SK-N-SH treated with all-trans-retinoic acid at 6 μM for 48 hours (cell line): ENCODE measurements at regions not wholly inside any gene's neighbourhood (a gene's known extent, or its start where the extent isn't known, plus 50 kb on each side); places are given as distances from the start of the nearest gene placed in this dataset.

Experiments used
- ATAC-seq: fragments of 200-7000 bp; cut with Tn5 transposase; 3 replicates; pipeline ENCODE4 v1.9.1; 2020; ENCODE audit warnings: mild to moderate bottlenecking, moderate library complexity
- ARNTL ChIP-seq: fragments of 450-650 bp; formaldehyde crosslinking; IDR thresholded peaks from 2 replicates; pipeline ENCODE4 v1.5.0; 2020; ENCODE audit warnings: low read depth, mild to moderate bottlenecking, moderate library complexity, borderline replicate concordance
- BACH2 ChIP-seq: fragments of 250-450 bp; sonication (Bioruptor Pico); IDR thresholded peaks from 2 replicates; pipeline ENCODE4 v1.9.0; 2021; ENCODE audit warnings: mild to moderate bottlenecking, borderline replicate concordance
- ESRRG ChIP-seq: fragments of 250-450 bp; sonication (Bioruptor Pico); IDR thresholded peaks from 2 replicates; pipeline ENCODE4 v1.6.1; 2021; ENCODE audit warnings: mild to moderate bottlenecking
- GLIS3 ChIP-seq: fragments of 250-450 bp; sonication (Bioruptor Pico); IDR thresholded peaks from 2 replicates; pipeline ENCODE4 v1.5.0; 2020; ENCODE audit warnings: mild to moderate bottlenecking, moderate library complexity
- ISL1 ChIP-seq: fragments of 250-450 bp; sonication (Bioruptor Pico); IDR thresholded peaks from 2 replicates; pipeline ENCODE4 v2.1.2; 2022; ENCODE audit warnings: mild to moderate bottlenecking, moderate library complexity
- OSR1 ChIP-seq: fragments of 250-450 bp; sonication (Bioruptor Pico); IDR thresholded peaks from 2 replicates; pipeline ENCODE4 v1.8.0; 2022; ENCODE audit warnings: moderate library complexity, mild to moderate bottlenecking, inconsistent platforms
- PPARA ChIP-seq: fragments of 250-450 bp; sonication (Bioruptor Pico); IDR thresholded peaks from 2 replicates; pipeline ENCODE4 v1.5.0; 2020; ENCODE audit warnings: mild to moderate bottlenecking, borderline replicate concordance
- RARB ChIP-seq: fragments of 250-450 bp; sonication (Bioruptor Pico); IDR thresholded peaks from 2 replicates; pipeline ENCODE4 v1.8.0; 2021; ENCODE audit warnings: mild to moderate bottlenecking, moderate library complexity
- SNAI2 ChIP-seq: fragments of 250-450 bp; sonication (Bioruptor Pico); IDR thresholded peaks from 2 replicates; pipeline ENCODE4 v1.5.0; 2020; ENCODE audit warnings: mild to moderate bottlenecking, moderate library complexity
- TCF4 ChIP-seq: fragments of 250-450 bp; sonication (Bioruptor Pico); IDR thresholded peaks from 2 replicates; pipeline ENCODE4 v1.8.0; 2021; ENCODE audit warnings: mild to moderate bottlenecking, moderate library complexity, borderline replicate concordance
- ZC3H10 ChIP-seq: fragments of 250-450 bp; sonication (Bioruptor Pico); IDR thresholded peaks from 2 replicates; pipeline ENCODE4 v1.5.1; 2021; ENCODE audit warnings: mild to moderate bottlenecking, moderate library complexity
- ZFP3 ChIP-seq: fragments of 250-450 bp; sonication (Bioruptor Pico); IDR thresholded peaks from 2 replicates; pipeline ENCODE4 v1.5.0; 2020; ENCODE audit warnings: mild to moderate bottlenecking, moderate library complexity
- ZFP30 ChIP-seq: fragments of 450-650 bp; formaldehyde crosslinking; IDR thresholded peaks from 2 replicates; pipeline ENCODE4 v1.5.0; 2022; ENCODE audit warnings: mild to moderate bottlenecking, moderate library complexity
- ZNF565 ChIP-seq: fragments of 450-650 bp; formaldehyde crosslinking; conservative IDR thresholded peaks from 2 replicates; pipeline ENCODE4 v1.5.0; 2020; ENCODE audit warnings: low read depth, mild to moderate bottlenecking, moderate library complexity
- ZNF70 ChIP-seq: fragments of 450-650 bp; formaldehyde crosslinking; IDR thresholded peaks from 2 replicates; pipeline ENCODE4 v1.5.0; 2020; ENCODE audit warnings: mild to moderate bottlenecking, moderate library complexity
- ZNF8 ChIP-seq: fragments of 450-650 bp; formaldehyde crosslinking; IDR thresholded peaks from 2 replicates; pipeline ENCODE4 v1.5.0; 2020; ENCODE audit warnings: mild to moderate bottlenecking, moderate library complexity
- TF ChIP-seq, protein P1 (sequence below): fragments of 250-450 bp; sonication (Bioruptor Pico); IDR thresholded peaks from 2 replicates; pipeline ENCODE4 v1.5.1; 2021; ENCODE audit warnings: mild to moderate bottlenecking, moderate library complexity
- TF ChIP-seq, protein P2 (sequence below): fragments of 250-450 bp; sonication (Bioruptor Pico); IDR thresholded peaks from 2 replicates; pipeline ENCODE4 v1.5.0; 2020; ENCODE audit warnings: mild to moderate bottlenecking, moderate library complexity
- TF ChIP-seq, protein P3 (sequence below): fragments of 250-450 bp; sonication (Bioruptor Pico); IDR thresholded peaks from 2 replicates; pipeline ENCODE4 v1.8.0; 2020; ENCODE audit warnings: mild to moderate bottlenecking, moderate library complexity, borderline replicate concordance
- TF ChIP-seq, protein P4 (sequence below): fragments of 250-450 bp; sonication (Bioruptor Pico); IDR thresholded peaks from 2 replicates; pipeline ENCODE4 v1.5.1; 2020; ENCODE audit warnings: low read depth, mild to moderate bottlenecking, moderate library complexity

DNA sequence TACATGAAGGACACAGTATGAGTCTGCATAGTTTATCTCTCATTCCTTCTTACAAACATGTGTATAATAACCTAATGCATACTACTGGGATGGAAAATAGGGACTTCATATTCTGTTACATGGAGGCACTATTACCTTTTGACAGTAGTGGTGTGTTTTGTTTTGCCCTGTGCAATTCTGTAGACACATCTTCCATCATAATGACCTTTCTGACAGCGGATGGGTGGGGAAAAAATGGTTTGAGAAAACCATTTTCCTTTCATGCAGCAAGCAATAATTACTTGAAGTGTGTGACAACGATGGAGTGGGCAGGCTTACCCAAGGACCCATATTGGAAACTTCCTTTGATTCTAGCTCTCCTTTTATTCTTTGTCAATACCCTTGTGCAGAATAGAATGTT lies 153.6 kb upstream of the ONECUT1 start (continued):
- TF ChIP-seq, protein P1, sequence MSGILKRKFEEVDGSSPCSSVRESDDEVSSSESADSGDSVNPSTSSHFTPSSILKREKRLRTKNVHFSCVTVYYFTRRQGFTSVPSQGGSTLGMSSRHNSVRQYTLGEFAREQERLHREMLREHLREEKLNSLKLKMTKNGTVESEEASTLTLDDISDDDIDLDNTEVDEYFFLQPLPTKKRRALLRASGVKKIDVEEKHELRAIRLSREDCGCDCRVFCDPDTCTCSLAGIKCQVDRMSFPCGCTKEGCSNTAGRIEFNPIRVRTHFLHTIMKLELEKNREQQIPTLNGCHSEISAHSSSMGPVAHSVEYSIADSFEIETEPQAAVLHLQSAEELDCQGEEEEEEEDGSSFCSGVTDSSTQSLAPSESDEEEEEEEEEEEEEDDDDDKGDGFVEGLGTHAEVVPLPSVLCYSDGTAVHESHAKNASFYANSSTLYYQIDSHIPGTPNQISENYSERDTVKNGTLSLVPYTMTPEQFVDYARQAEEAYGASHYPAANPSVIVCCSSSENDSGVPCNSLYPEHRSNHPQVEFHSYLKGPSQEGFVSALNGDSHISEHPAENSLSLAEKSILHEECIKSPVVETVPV (CRISPR knock-in tag): no peak
- no peak for TF ChIP-seq ESRRG (CRISPR knock-in tag)
- TF ChIP-seq ZNF70 (CRISPR knock-in tag): no peak
- TF ChIP-seq ISL1: no peak
- TF ChIP-seq ZC3H10 (CRISPR knock-in tag): no peak
- TF ChIP-seq PPARA: no peak

DNA sequence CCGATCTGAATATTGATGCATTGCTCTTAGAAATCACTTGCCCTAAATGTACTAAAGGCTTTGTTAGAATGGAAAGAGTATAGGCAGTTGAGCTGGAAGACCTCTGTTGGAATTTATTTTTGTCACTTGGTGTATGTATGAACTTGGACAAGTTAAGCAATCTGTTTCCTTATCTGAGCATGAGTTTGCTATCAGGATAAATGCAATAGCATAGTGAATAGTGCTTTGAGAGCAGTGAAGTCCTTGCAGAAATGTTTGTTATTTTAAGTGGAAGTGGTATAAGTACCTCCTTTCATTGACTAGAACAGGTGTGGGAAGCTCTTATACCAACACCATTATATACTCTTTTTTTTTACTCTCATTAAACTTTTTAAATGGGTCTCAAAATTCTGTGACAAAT lies 146.4 kb upstream of the ONECUT1 start:
- TF ChIP-seq ZFP30 (CRISPR knock-in tag): no peak
- TF ChIP-seq, protein P2, sequence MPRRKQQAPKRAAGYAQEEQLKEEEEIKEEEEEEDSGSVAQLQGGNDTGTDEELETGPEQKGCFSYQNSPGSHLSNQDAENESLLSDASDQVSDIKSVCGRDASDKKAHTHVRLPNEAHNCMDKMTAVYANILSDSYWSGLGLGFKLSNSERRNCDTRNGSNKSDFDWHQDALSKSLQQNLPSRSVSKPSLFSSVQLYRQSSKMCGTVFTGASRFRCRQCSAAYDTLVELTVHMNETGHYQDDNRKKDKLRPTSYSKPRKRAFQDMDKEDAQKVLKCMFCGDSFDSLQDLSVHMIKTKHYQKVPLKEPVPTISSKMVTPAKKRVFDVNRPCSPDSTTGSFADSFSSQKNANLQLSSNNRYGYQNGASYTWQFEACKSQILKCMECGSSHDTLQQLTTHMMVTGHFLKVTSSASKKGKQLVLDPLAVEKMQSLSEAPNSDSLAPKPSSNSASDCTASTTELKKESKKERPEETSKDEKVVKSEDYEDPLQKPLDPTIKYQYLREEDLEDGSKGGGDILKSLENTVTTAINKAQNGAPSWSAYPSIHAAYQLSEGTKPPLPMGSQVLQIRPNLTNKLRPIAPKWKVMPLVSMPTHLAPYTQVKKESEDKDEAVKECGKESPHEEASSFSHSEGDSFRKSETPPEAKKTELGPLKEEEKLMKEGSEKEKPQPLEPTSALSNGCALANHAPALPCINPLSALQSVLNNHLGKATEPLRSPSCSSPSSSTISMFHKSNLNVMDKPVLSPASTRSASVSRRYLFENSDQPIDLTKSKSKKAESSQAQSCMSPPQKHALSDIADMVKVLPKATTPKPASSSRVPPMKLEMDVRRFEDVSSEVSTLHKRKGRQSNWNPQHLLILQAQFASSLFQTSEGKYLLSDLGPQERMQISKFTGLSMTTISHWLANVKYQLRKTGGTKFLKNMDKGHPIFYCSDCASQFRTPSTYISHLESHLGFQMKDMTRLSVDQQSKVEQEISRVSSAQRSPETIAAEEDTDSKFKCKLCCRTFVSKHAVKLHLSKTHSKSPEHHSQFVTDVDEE (CRISPR knock-in tag): no peak
- TF ChIP-seq GLIS3: no peak
- no peak for TF ChIP-seq ZNF8 (CRISPR knock-in tag)
- TF ChIP-seq TCF4 (CRISPR knock-in tag): no peak
- TF ChIP-seq ISL1: no peak
- no peak for TF ChIP-seq RARB (CRISPR knock-in tag)
- TF ChIP-seq, protein P3, sequence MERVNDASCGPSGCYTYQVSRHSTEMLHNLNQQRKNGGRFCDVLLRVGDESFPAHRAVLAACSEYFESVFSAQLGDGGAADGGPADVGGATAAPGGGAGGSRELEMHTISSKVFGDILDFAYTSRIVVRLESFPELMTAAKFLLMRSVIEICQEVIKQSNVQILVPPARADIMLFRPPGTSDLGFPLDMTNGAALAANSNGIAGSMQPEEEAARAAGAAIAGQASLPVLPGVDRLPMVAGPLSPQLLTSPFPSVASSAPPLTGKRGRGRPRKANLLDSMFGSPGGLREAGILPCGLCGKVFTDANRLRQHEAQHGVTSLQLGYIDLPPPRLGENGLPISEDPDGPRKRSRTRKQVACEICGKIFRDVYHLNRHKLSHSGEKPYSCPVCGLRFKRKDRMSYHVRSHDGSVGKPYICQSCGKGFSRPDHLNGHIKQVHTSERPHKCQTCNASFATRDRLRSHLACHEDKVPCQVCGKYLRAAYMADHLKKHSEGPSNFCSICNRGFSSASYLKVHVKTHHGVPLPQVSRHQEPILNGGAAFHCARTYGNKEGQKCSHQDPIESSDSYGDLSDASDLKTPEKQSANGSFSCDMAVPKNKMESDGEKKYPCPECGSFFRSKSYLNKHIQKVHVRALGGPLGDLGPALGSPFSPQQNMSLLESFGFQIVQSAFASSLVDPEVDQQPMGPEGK (CRISPR knock-in tag): no peak
- no peak for TF ChIP-seq PPARA
- no peak for TF ChIP-seq ZFP3 (CRISPR knock-in tag)
- no peak for TF ChIP-seq OSR1 (CRISPR knock-in tag)
- TF ChIP-seq SNAI2 (CRISPR knock-in tag): no peak
- no peak for TF ChIP-seq ZNF565 (CRISPR knock-in tag)
- TF ChIP-seq, protein P4, sequence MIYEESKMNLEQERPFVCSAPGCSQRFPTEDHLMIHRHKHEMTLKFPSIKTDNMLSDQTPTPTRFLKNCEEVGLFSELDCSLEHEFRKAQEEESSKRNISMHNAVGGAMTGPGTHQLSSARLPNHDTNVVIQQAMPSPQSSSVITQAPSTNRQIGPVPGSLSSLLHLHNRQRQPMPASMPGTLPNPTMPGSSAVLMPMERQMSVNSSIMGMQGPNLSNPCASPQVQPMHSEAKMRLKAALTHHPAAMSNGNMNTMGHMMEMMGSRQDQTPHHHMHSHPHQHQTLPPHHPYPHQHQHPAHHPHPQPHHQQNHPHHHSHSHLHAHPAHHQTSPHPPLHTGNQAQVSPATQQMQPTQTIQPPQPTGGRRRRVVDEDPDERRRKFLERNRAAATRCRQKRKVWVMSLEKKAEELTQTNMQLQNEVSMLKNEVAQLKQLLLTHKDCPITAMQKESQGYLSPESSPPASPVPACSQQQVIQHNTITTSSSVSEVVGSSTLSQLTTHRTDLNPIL: no peak
- TF ChIP-seq BACH2: no peak
- no peak for TF ChIP-seq ZC3H10 (CRISPR knock-in tag)
- no peak for ATAC-seq

DNA sequence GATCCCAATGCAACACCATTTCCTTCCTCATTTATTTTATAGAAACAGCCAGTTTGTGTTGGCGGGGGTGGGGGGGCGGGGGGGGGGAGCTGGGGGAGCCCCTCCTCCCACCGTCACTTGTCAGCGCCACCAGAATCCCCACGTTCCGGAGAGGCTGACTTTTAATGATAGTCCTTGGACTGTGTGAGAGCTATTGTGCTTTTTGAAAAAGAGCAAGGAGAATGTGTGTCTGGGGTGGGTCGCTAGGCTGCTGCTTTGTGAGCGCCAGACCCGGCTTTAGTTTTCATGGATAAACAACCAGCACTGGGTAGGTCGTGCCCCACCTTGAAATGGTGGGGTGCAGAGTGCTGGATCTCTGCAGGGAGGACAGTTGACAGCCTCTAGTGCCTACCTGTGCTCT lies 135.0 kb upstream of the ONECUT1 start:
- ATAC-seq: no peak

DNA sequence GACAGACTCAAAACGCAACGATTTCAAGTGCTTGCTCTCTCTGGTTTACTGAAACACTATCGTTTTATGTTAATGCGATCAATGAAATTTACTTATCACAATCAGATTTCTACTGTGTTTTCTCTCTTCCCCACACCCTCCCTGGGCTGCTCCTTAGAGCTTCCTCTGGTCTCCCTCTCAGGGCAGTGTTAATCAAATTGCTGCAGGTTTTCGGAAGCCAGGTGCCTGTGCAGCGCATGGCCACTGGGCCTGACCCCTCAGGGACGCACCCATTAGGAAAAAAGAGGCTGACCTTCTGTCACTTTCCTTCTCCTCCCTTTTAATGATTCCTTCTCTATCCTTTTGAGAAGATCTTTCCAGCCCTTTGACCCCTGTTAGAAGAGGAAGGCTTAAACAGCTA lies 134.5 kb upstream of the ONECUT1 start:
- no peak for TF ChIP-seq BACH2
- TF ChIP-seq OSR1 (CRISPR knock-in tag): no peak
- no peak for TF ChIP-seq ZFP30 (CRISPR knock-in tag)
- TF ChIP-seq ZNF70 (CRISPR knock-in tag): no peak
- no peak for TF ChIP-seq PPARA
- TF ChIP-seq GLIS3: no peak
- TF ChIP-seq RARB (CRISPR knock-in tag): no peak
- ATAC-seq: no peak

More for the DNA sequence above, 135.0 kb upstream of the ONECUT1 start:
- no peak for TF ChIP-seq ISL1
- TF ChIP-seq, protein P3 (CRISPR knock-in tag): no peak
- TF ChIP-seq ARNTL: no peak
- no peak for TF ChIP-seq ZNF70 (CRISPR knock-in tag)
- TF ChIP-seq ZC3H10 (CRISPR knock-in tag): no peak
